AG04449 (cell line): ENCODE measurements at regions not wholly inside any gene's neighbourhood (a gene's known extent, or its start where the extent isn't known, plus 50 kb on each side); places are given as distances from the start of the nearest gene placed in this dataset.

ENCODE experiments used
- CTCF ChIA-PET: fragments of 350-600 bp; formaldehyde crosslinking; extraction: SDS; loops from one replicate; lab custom pipeline; 2021; ENCODE audit warnings: antibody characterized with exemption; lab: Yijun Ruan, JAX
- POLR2A ChIA-PET: fragments of 400-600, 350-600 bp; formaldehyde crosslinking; extraction: SDS; loops from one replicate; lab custom pipeline; 2020; ENCODE audit warnings: antibody characterized with exemption, inconsistent platforms; lab: Yijun Ruan, JAX
- DNase-seq: peaks from one replicate; pipeline ENCODE4 v3.0.0-alpha.2; 2010; ENCODE audit warnings: low read depth, low spot score
- H3K4me3 ChIP-seq: 2 replicates; pipeline ENCODE4 v1.5.1; 2011; ENCODE audit warnings: low read depth, mild to moderate bottlenecking, control low read depth, low read length
- TF ChIP-seq, protein P1 (sequence below): IDR thresholded peaks from one replicate; pipeline ENCODE4 v1.5.1; 2011; ENCODE audit warnings: mild to moderate bottlenecking, moderate library complexity, low read length, control low read depth, inconsistent platforms; ENCODE audit not compliant: insufficient read depth; ENCODE audit errors: missing control alignments

DNA sequence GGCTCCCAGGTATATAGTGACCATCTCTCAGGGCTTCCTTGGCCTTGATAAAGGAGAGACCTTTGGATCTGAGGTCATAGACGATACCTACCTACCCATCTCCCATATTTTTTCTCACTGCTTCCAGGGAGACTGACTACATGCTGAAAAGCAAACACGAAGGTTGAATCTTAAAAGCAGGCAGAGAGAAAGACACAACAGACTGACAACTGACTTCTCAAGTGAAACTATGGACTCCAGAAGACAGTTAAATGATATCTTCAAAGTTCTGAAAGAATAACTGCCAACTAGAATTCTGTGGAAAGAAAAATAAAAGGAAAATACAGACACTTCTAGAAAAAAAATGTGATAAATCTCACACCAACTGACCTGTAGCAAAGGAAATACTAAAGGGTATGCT lies 76.5 kb upstream of the HAAO start:
- no peak for DNase-seq
- TF ChIP-seq, protein P1, sequence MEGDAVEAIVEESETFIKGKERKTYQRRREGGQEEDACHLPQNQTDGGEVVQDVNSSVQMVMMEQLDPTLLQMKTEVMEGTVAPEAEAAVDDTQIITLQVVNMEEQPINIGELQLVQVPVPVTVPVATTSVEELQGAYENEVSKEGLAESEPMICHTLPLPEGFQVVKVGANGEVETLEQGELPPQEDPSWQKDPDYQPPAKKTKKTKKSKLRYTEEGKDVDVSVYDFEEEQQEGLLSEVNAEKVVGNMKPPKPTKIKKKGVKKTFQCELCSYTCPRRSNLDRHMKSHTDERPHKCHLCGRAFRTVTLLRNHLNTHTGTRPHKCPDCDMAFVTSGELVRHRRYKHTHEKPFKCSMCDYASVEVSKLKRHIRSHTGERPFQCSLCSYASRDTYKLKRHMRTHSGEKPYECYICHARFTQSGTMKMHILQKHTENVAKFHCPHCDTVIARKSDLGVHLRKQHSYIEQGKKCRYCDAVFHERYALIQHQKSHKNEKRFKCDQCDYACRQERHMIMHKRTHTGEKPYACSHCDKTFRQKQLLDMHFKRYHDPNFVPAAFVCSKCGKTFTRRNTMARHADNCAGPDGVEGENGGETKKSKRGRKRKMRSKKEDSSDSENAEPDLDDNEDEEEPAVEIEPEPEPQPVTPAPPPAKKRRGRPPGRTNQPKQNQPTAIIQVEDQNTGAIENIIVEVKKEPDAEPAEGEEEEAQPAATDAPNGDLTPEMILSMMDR = no peak
- CTCF ChIA-PET = no interaction called here

GRCh38 chr2:42868096-42868495 lies 75.7 kb upstream of the HAAO start:
- CTCF ChIA-PET = no interaction called here
- POLR2A ChIA-PET = no interaction called here
- TF ChIP-seq, protein P1 = no peak
- H3K4me3 ChIP-seq = no peak overlapping the region
- DNase-seq = no peak

More for the DNA sequence above, 76.5 kb upstream of the HAAO start:
- H3K4me3 ChIP-seq = no peak overlapping the region
- POLR2A ChIA-PET = no interaction called here

- DNase-seq = no peak
- ChIA-PET CTCF (no interaction called here), POLR2A (no interaction called here)
- TF ChIP-seq, protein P1 = no peak
- H3K4me3 ChIP-seq = no peak overlapping the region
Observed at GRCh38 chr2:42867093-42868065, 75.0 kb upstream of the HAAO start.

- POLR2A ChIA-PET = no interaction called here
- TF ChIP-seq, protein P1 = no peak
- no peak overlapping the region for H3K4me3 ChIP-seq
- CTCF ChIA-PET = no interaction called here
- DNase-seq = no peak
Observed at GRCh38 chr2:42865884-42866881, 73.8 kb upstream of the HAAO start.

GRCh38 chr2:42864641-42865280 lies 72.4 kb upstream of the HAAO start:
- POLR2A ChIA-PET = interaction anchor here (0.5 kb wide), 1 partner anchor 77 kb away, joined by 5 read pairs; no protein-coding TSS in a partner anchor
- CTCF ChIA-PET = interaction anchor here (1.0 kb wide), 1 partner anchor 10 kb away, joined by 3 read pairs; no protein-coding TSS in a partner anchor
- DNase-seq = no peak
- H3K4me3 ChIP-seq = no peak overlapping the region
- TF ChIP-seq, protein P1 = no peak
